Activated T-helper 1 cell treated with anti-CD3 and anti-CD28 coated beads, Interleukin-12 subunit alpha, Interleukin-12 subunit beta, Interleukin-2, Interleukin-4 antibody, amounts not matched to agents 30 ng/mL and 10 ng/mL and 1 ng/mL, durations not matched to agents 14 hours and 24 hours and 36 hours (primary cell): ENCODE measurements at regions not wholly inside any gene's neighbourhood (a gene's known extent, or its start where the extent isn't known, plus 50 kb on each side); places are given as distances from the start of the nearest gene placed in this dataset.

Experiments used
- DNase-seq: peaks from one replicate; pipeline ENCODE4 v3.0.0; 2021; ENCODE audit warnings: low spot score
- H3K27ac Mint-ChIP-seq: one replicate; pipeline ENCODE4 v1.8.0; 2021; ENCODE audit warnings: mild to moderate bottlenecking, mixed read lengths
- H3K27me3 Mint-ChIP-seq: one replicate; pipeline ENCODE4 v1.8.0; 2022; ENCODE audit warnings: mild to moderate bottlenecking, moderate library complexity, mixed read lengths; ENCODE audit not compliant: insufficient read depth
- H3K36me3 Mint-ChIP-seq: one replicate; pipeline ENCODE4 v1.8.0; 2021; ENCODE audit warnings: low read depth, mixed read lengths
- H3K4me1 Mint-ChIP-seq: one replicate; pipeline ENCODE4 v1.8.0; 2021; ENCODE audit warnings: low read depth, mixed read lengths
- H3K4me3 Mint-ChIP-seq: one replicate; pipeline ENCODE4 v1.8.0; 2021; ENCODE audit warnings: mild to moderate bottlenecking, moderate library complexity, mixed read lengths
- H3K9me3 Mint-ChIP-seq: one replicate; pipeline ENCODE4 v1.8.0; 2021; ENCODE audit warnings: mixed read lengths
- intact Hi-C: fragments of 100-400 bp; cut with micrococcal nuclease; formaldehyde crosslinking; loops from one replicate; pipeline ENCODE4 v1.15.1; 2024

GRCh38 chr7:36006636-36007229 is 146.3 kb upstream of the EEPD1 start:
- no peaks in the 10 kb centered on the region for H3K36me3 Mint-ChIP-seq
- H3K4me3 Mint-ChIP-seq, result no peak overlapping the region
- no peak for DNase-seq
- intact Hi-C loops, result no loop called here
- H3K9me3 Mint-ChIP-seq, result no peaks in the 10 kb centered on the region
- no peak overlapping the region for H3K27ac Mint-ChIP-seq
- peaks cover 5% of the 10 kb centered on the region for H3K4me1 Mint-ChIP-seq
- peaks cover 12% of the 10 kb centered on the region for H3K27me3 Mint-ChIP-seq

GRCh38 chr7:36010656-36011587 is 142.1 kb upstream of the EEPD1 start:
- Mint-ChIP-seq H3K27me3 (peaks cover 10% of the 10 kb centered on the region), H3K27ac (no peak overlapping the region), H3K9me3 (no peaks in the 10 kb centered on the region), H3K4me3 (no peak overlapping the region), H3K4me1 (no peaks in the 10 kb centered on the region), H3K36me3 (no peaks in the 10 kb centered on the region)
- intact Hi-C loops, result no loop called here
- DNase-seq, result no peak

GRCh38 chr7:36011588-36011965 is 141.5 kb upstream of the EEPD1 start:
- DNase-seq, result no peak

GRCh38 chr7:36013246-36014014 is 139.6 kb upstream of the EEPD1 start:
- Mint-ChIP-seq H3K4me1 (no peaks in the 10 kb centered on the region), H3K27ac (no peak overlapping the region), H3K9me3 (no peaks in the 10 kb centered on the region), H3K4me3 (no peak overlapping the region), H3K27me3 (peaks cover 8% of the 10 kb centered on the region), H3K36me3 (no peaks in the 10 kb centered on the region)
- DNase-seq, result no peak
- intact Hi-C loops, result no loop called here

More at GRCh38 chr7:36011588-36011965, 141.5 kb upstream of the EEPD1 start:
- intact Hi-C loops, result no loop called here
- Mint-ChIP-seq H3K4me3 (no peak overlapping the region), H3K9me3 (no peaks in the 10 kb centered on the region), H3K36me3 (no peaks in the 10 kb centered on the region), H3K27ac (no peak overlapping the region), H3K27me3 (peaks cover 6% of the 10 kb centered on the region), H3K4me1 (no peaks in the 10 kb centered on the region)

GRCh38 chr7:36014961-36015360 is 138.1 kb upstream of the EEPD1 start:
- Mint-ChIP-seq H3K27me3 (peaks cover 8% of the 10 kb centered on the region), H3K4me1 (no peaks in the 10 kb centered on the region), H3K27ac (no peak overlapping the region), H3K9me3 (no peaks in the 10 kb centered on the region), H3K4me3 (no peak overlapping the region), H3K36me3 (no peaks in the 10 kb centered on the region)
- DNase-seq, result no peak
- intact Hi-C loops, result no loop called here

- intact Hi-C loops, result no loop called here
- no peaks in the 10 kb centered on the region for H3K36me3 Mint-ChIP-seq
- H3K4me1 Mint-ChIP-seq, result no peaks in the 10 kb centered on the region
- DNase-seq, result no peak
- no peaks in the 10 kb centered on the region for H3K9me3 Mint-ChIP-seq
- no peak overlapping the region for H3K4me3 Mint-ChIP-seq
- no peak overlapping the region for H3K27ac Mint-ChIP-seq
- H3K27me3 Mint-ChIP-seq, result peaks cover 8% of the 10 kb centered on the region
Observed at GRCh38 chr7:36015733-36016132, 137.3 kb upstream of the EEPD1 start.

- intact Hi-C loops, result no loop called here
- Mint-ChIP-seq H3K27me3 (peaks cover 6% of the 10 kb centered on the region), H3K4me3 (no peak overlapping the region), H3K36me3 (no peaks in the 10 kb centered on the region), H3K27ac (no peak overlapping the region), H3K9me3 (no peaks in the 10 kb centered on the region), H3K4me1 (no peaks in the 10 kb centered on the region)
- no peak for DNase-seq
Observed at GRCh38 chr7:36016648-36017047, 136.4 kb upstream of the EEPD1 start.

- Mint-ChIP-seq H3K27me3 (peaks cover 6% of the 10 kb centered on the region), H3K27ac (no peak overlapping the region), H3K36me3 (no peaks in the 10 kb centered on the region), H3K9me3 (no peaks in the 10 kb centered on the region), H3K4me1 (no peaks in the 10 kb centered on the region), H3K4me3 (no peak overlapping the region)
- intact Hi-C loops, result no loop called here
- no peak for DNase-seq
Observed at GRCh38 chr7:36017111-36017510, 135.9 kb upstream of the EEPD1 start.

- peaks cover 4% of the 10 kb centered on the region for H3K27me3 Mint-ChIP-seq
- no peak overlapping the region for H3K27ac Mint-ChIP-seq
- intact Hi-C loops, result no loop called here
- no peaks in the 10 kb centered on the region for H3K36me3 Mint-ChIP-seq
- no peaks in the 10 kb centered on the region for H3K4me1 Mint-ChIP-seq
- no peak for DNase-seq
- H3K9me3 Mint-ChIP-seq, result no peaks in the 10 kb centered on the region
- H3K4me3 Mint-ChIP-seq, result no peak overlapping the region
Observed at GRCh38 chr7:36018816-36019484, 134.1 kb upstream of the EEPD1 start.

- Mint-ChIP-seq H3K27me3 (peaks cover 3% of the 10 kb centered on the region), H3K4me1 (no peaks in the 10 kb centered on the region), H3K4me3 (no peak overlapping the region), H3K36me3 (no peaks in the 10 kb centered on the region), H3K9me3 (no peaks in the 10 kb centered on the region), H3K27ac (no peak overlapping the region)
- intact Hi-C loops, result no loop called here
- no peak for DNase-seq
Observed at GRCh38 chr7:36019538-36019937, 133.5 kb upstream of the EEPD1 start.

GRCh38 chr7:36019980-36020379 is 133.1 kb upstream of the EEPD1 start:
- H3K9me3 Mint-ChIP-seq, result no peaks in the 10 kb centered on the region
- no peaks in the 10 kb centered on the region for H3K4me1 Mint-ChIP-seq
- intact Hi-C loops, result no loop called here
- no peaks in the 10 kb centered on the region for H3K36me3 Mint-ChIP-seq
- H3K4me3 Mint-ChIP-seq, result no peak overlapping the region
- peaks cover 7% of the 10 kb centered on the region for H3K27me3 Mint-ChIP-seq
- H3K27ac Mint-ChIP-seq, result no peak overlapping the region
- no peak for DNase-seq

GRCh38 chr7:36021367-36021766 is 131.7 kb upstream of the EEPD1 start:
- Mint-ChIP-seq H3K27me3 (peaks cover 9% of the 10 kb centered on the region), H3K4me1 (no peaks in the 10 kb centered on the region), H3K27ac (no peak overlapping the region), H3K36me3 (no peaks in the 10 kb centered on the region), H3K9me3 (no peaks in the 10 kb centered on the region), H3K4me3 (no peak overlapping the region)
- DNase-seq, result no peak
- intact Hi-C loops, result no loop called here
